SH-SY5Y (cell line): ENCODE measurements at regions not wholly inside any gene's neighbourhood (a gene's known extent, or its start where the extent isn't known, plus 50 kb on each side); places are given as distances from the start of the nearest gene placed in this dataset.

Source experiments
- GATA2 ChIP-seq: IDR thresholded peaks from 2 replicates; pipeline ENCODE4 v1.6.1; 2011; ENCODE audit warnings: mild to moderate bottlenecking, low read depth, low read length
- GATA3 ChIP-seq: IDR thresholded peaks from 2 replicates; pipeline ENCODE4 v1.6.1; 2011; ENCODE audit warnings: low read depth, mild to moderate bottlenecking, low read length, moderate library complexity

DNA sequence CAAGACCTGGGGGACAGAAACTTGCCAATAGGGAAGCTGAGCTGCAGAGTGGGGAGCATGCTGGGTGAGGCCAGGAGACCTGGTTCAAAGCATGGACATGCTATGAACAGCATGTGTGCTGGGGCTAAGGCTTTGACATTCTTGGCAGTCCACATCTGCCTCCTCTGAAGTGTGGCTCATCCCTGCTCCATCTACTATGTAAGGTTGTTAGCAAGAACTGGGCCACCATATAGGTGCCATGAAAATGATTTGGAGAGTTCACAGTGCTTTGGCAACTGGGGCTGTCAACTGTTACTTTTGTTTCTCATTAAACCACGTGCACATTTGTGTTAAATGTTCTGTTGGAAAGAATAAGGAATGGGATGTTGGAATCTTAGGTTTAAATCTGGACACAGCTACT is 311.1 kb downstream of the CDC5L start:
- TF ChIP-seq GATA2 (no peak), GATA3 (no peak)
